ENCODE measurements at regions not wholly inside any gene's neighbourhood (a gene's known extent, or its start where the extent isn't known, plus 50 kb on each side); places are given as distances from the start of the nearest gene placed in this dataset.

GRCh38 chr2:225326969-225327368, 72.5 kb upstream of the NYAP2 start:
- ATAC-seq (no peak), DNase-seq (ENCODE audit: low read depth, low spot score) (no peak), FAIRE-seq (no peak)
- Histone ChIP-seq H3K79me2 (ENCODE audit: control insufficient read depth, insufficient read depth, low read length) (no peaks in the 10 kb centered on the region), H3K27ac (ENCODE audit: control insufficient read depth, insufficient read depth) (no peak overlapping the region), H3K9ac (ENCODE audit: control insufficient read depth, insufficient read depth, low read length) (no peak overlapping the region), H3K27me3 (replicated peaks in 1 of 2; ENCODE audit: control insufficient read depth in 2 of 2, insufficient read depth in 2 of 2, low read length in 1 of 2) (no peaks in the 10 kb centered on the region), H3K4me3 (no peak overlapping the region), H4K20me1 (ENCODE audit: control insufficient read depth, insufficient read depth) (no peaks in the 10 kb centered on the region), H3K9me3 (replicated peaks; ENCODE audit: control insufficient read depth, insufficient read depth, low read length) (no peaks in the 10 kb centered on the region), H3K36me3 (ENCODE audit: control insufficient read depth in 2 of 2, insufficient read depth in 2 of 2, low read length in 1 of 2) (no peaks in the 10 kb centered on the region), H3K4me1 (ENCODE audit: control insufficient read depth, insufficient read depth, low read length) (no peaks in the 10 kb centered on the region), H3K4me2 (ENCODE audit: control insufficient read depth, insufficient read depth) (no peak overlapping the region), H2AFZ (ENCODE audit: control insufficient read depth, low read depth, low read length) (no peak overlapping the region)
- in situ Hi-C loops (cut with MboI) = no loop called here
- intact Hi-C loops (cut with micrococcal nuclease; ENCODE audit: unreplicated experiment) = no loop called here
- ChIA-PET SMC1A (ENCODE audit: uncharacterized antibody, unreplicated experiment) (interaction anchor here (1.8 kb wide), 1 partner anchor 8 kb away, joined by 4 read pairs; no protein-coding TSS in a partner anchor), RAD21 (ENCODE audit: unreplicated experiment) (no interaction called here), CTCF (no interaction called here), POLR2A (interaction anchor here (0.6 kb wide), 1 partner anchor 181 kb away, joined by 4 read pairs; no protein-coding TSS in a partner anchor)
- whole genome bisulfite sequencing (ENCODE audit: insufficient coverage, insufficient replicate concordance, low lambda C conversion rate, missing lambda C conversion rate) = 6% methylated on average over 1 of the region's 1 CpG
- no peak for TF ChIP-seq SMARCA5 (IDR thresholded peaks at IDR 0.05)
- TF ChIP-seq USF2 (IDR thresholded peaks at IDR 0.05; ENCODE audit: borderline replicate concordance, low read depth, low read length) = no peak
- TF ChIP-seq KLF5 (IDR thresholded peaks at IDR 0.05; ENCODE audit: partially characterized antibody) = no peak
- no peak for TF ChIP-seq ZZZ3 (IDR thresholded peaks at IDR 0.05; ENCODE audit: control insufficient read depth, insufficient read length, low read depth)
- no peak for TF ChIP-seq CUX1 (IDR thresholded peaks at IDR 0.05; ENCODE audit: insufficient replicate concordance, low read depth, low read length)
- TF ChIP-seq SRF (IDR thresholded peaks at IDR 0.05; ENCODE audit: low read depth in 2 of 2, low read length in 2 of 2) = no peak
- no peak for TF ChIP-seq BCL3 (IDR thresholded peaks at IDR 0.05; ENCODE audit: borderline replicate concordance, insufficient read depth, low read depth, low read length, poor library complexity, severe bottlenecking)
- TF ChIP-seq, protein P1, sequence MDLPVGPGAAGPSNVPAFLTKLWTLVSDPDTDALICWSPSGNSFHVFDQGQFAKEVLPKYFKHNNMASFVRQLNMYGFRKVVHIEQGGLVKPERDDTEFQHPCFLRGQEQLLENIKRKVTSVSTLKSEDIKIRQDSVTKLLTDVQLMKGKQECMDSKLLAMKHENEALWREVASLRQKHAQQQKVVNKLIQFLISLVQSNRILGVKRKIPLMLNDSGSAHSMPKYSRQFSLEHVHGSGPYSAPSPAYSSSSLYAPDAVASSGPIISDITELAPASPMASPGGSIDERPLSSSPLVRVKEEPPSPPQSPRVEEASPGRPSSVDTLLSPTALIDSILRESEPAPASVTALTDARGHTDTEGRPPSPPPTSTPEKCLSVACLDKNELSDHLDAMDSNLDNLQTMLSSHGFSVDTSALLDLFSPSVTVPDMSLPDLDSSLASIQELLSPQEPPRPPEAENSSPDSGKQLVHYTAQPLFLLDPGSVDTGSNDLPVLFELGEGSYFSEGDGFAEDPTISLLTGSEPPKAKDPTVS (IDR thresholded peaks at IDR 0.05; ENCODE audit: low read depth, low read length) = no peak
- no peak for TF ChIP-seq NR2F1 (conservative IDR thresholded peaks at IDR 0.05)
- no peak for TF ChIP-seq BMI1 (IDR thresholded peaks at IDR 0.05; ENCODE audit: borderline replicate concordance)
- no peak for TF ChIP-seq BCL11A (IDR thresholded peaks at IDR 0.05; ENCODE audit: low read depth, low read length)
- TF ChIP-seq, protein P2, sequence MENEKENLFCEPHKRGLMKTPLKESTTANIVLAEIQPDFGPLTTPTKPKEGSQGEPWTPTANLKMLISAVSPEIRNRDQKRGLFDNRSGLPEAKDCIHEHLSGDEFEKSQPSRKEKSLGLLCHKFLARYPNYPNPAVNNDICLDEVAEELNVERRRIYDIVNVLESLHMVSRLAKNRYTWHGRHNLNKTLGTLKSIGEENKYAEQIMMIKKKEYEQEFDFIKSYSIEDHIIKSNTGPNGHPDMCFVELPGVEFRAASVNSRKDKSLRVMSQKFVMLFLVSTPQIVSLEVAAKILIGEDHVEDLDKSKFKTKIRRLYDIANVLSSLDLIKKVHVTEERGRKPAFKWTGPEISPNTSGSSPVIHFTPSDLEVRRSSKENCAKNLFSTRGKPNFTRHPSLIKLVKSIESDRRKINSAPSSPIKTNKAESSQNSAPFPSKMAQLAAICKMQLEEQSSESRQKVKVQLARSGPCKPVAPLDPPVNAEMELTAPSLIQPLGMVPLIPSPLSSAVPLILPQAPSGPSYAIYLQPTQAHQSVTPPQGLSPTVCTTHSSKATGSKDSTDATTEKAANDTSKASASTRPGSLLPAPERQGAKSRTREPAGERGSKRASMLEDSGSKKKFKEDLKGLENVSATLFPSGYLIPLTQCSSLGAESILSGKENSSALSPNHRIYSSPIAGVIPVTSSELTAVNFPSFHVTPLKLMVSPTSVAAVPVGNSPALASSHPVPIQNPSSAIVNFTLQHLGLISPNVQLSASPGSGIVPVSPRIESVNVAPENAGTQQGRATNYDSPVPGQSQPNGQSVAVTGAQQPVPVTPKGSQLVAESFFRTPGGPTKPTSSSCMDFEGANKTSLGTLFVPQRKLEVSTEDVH (IDR thresholded peaks at IDR 0.05; ENCODE audit: low read depth, partially characterized antibody) = no peak
- BruUV-seq (replicated peaks) = no TSS peak
